HG02943 (cell line): ENCODE measurements at regions not wholly inside any gene's neighbourhood (a gene's known extent, or its start where the extent isn't known, plus 50 kb on each side); places are given as distances from the start of the nearest gene placed in this dataset.

Experiments used
- ATAC-seq: cut with Tn5 transposase; IDR thresholded peaks from one replicate; pipeline ENCODE4 v1.9.1; 2021; ENCODE audit warnings: mild to moderate bottlenecking, low read depth, moderate library complexity; ENCODE audit not compliant: unreplicated experiment

- ATAC-seq, result no peak
Measured at GRCh38 chr2:47239119-47239969, 63.0 kb upstream of the CALM2 start.

GRCh38 chr2:47238638-47239037 is 62.3 kb upstream of the CALM2 start:
- ATAC-seq, result no peak

DNA sequence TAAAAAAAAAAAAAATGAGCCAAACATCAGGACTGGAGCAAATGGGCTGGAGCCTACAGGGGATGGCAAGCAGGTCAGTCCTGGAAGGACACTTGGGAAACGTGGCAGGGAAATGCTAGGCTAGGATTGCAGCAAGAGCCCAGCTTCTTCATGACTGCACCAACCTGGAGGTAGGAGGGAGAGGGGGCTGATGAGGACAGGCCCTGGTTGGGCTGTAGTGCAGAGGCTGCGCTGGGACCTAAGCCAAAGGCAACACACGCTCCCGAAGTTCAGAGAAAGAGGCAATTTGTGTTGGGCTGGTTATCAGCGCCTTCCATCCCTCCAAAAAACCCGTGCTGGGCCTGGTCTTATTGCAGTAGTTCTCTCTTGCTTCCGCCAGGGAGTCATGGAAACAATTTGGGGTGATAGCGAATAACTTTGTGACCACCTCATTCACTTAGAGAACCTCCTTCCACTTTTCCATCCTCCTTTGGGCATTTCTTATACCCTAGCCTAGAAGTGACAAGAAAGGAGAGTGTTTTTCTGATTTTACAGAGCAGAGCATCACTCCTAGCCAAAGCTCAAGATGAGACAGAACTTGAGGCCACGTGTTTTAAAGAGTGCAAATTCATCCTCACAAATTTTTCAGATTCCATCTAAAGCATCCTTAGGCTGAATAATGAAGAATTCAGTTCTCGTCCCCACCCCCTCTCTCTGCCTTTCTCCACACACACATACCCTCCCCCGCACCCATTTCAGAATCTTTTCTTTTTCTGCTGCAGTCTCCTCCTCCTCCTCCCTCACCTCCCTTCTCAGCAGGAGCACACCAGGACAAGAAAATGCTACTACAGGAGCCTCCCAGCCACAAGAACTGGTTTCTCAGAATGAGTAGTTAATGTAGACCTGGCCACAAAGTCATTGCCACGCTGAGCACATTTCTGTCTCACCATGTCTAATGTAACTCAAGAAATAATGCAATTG is 61.3 kb upstream of the CALM2 start:
- no peak for ATAC-seq

GRCh38 chr2:47236503-47237215 is 60.3 kb upstream of the CALM2 start:
- no peak for ATAC-seq

DNA sequence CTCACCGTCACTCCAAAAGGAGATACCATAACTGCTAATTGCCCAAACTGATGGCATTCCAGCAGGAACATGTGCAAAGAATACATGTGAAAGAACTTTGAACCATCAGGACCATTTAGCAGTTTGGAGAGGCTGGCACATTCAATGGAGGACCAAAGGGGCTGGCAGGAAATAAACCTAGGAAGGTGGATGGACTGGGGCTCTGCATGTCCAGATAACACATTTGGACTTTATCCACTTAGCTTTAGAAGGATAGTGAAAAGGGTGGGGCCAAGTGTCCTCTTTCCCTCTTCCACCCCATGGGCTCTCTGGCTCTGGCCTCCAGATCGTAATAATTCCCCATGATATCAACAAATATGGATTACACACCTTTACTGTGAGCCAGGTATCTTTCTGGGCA is 58.8 kb upstream of the CALM2 start:
- no peak for ATAC-seq

DNA sequence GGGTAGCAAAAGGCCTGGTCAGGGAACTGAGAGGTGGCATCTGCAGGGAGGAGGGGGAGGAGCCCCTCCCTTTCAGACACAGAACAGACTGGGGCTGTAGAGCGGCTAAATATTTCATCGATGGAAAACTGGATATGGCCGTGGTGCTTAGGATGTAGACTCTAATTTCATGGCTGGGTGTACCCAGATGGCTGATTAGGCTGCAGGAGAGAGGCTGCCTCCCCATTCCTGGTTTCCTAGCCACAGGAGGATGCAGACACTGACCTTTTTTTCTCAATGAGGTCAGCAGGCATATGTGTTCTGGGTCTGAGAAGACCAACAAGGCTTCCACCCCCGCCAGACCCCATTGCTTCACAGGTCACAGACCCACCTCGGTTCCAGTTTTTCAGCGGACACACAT is 58.1 kb upstream of the CALM2 start:
- no peak for ATAC-seq

DNA sequence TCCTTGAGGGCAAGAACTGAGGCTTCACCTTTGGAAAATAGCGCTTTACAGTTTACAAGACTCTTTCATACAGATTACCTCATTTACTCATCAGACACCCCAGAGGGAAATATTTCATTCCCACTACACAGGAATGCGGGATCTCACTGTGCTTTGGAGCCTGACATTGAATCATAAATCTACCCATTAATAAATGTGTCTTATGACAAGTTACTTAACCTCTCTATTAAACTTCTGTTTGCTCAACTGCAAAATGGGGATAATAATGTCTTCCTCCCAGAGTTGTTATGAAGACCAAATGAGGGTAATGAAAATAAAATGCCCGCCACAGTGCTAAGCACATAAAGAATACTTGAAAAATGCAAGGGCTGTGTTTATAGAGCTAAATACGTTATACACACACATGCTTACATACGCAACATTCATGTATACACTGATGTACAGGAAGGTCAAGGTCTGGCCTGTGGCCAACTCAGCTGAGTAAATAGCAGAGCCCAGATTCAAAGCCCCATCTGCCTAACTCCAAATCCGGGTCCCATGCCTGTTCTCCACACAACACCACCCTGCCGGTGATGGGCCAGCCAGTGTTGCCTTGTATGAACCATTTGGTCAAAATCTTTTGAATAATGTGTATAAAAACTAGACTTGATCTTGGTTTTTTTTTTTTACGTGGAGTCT is 56.6 kb upstream of the CALM2 start:
- no peak for ATAC-seq

DNA sequence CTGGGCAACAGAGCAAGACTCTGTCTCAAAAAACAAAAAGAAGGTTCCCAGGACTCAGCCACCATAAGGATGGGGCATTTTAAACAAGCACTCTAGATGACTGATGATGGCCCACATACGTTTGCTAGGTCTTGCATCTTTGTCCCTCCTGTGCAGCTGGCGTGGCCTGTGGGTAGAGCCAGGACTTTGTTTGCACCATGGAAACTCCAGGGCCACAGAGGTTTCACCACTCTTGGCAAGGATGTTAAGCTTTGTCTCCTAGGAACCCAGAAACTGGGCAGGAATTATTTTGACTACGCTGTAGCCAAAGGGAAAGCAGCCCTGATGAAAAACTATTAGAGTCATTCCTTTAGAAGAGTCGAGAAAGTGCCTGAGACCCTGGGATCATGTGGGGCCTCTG is 54.1 kb upstream of the CALM2 start:
- ATAC-seq, result no peak

DNA sequence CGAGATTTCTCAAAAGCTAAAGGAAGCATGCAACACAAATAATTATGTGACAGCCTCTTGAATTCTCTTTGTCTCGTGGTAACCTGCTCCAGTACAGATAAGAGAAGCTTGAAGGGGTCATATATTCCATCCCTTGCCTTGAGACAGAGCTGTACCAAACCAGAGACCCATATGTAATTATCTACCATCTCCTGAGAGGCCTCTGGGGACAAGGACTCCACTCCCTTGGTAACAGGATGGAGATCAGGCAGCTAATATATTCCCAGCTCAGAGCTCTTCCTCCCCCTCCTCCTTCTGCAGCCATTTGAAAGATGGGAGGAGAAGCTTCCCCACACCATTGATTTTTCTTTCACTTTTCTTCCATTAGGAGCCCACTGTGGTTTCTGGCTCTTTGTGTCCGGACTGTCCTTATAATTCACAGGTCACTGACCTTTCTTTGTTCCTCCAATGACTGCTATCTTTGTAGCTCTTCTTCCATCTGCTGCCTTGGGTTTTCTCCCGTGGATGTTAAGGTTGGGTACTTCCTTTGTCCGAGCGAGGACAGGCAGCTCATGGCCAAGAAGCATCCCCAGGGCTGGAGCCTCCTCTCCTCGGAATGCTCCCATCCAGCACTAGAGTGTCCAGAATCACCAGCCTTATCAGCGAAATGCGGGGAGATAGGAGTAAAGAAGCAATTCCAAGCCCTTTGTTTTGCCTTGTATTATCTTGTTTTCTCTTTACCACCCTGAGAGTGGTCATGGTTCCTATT is 51.4 kb upstream of the CALM2 start:
- ATAC-seq, result no peak

- ATAC-seq, result no peak
Measured at GRCh38 chr2:47226923-47227220, 50.6 kb upstream of the CALM2 start.

DNA sequence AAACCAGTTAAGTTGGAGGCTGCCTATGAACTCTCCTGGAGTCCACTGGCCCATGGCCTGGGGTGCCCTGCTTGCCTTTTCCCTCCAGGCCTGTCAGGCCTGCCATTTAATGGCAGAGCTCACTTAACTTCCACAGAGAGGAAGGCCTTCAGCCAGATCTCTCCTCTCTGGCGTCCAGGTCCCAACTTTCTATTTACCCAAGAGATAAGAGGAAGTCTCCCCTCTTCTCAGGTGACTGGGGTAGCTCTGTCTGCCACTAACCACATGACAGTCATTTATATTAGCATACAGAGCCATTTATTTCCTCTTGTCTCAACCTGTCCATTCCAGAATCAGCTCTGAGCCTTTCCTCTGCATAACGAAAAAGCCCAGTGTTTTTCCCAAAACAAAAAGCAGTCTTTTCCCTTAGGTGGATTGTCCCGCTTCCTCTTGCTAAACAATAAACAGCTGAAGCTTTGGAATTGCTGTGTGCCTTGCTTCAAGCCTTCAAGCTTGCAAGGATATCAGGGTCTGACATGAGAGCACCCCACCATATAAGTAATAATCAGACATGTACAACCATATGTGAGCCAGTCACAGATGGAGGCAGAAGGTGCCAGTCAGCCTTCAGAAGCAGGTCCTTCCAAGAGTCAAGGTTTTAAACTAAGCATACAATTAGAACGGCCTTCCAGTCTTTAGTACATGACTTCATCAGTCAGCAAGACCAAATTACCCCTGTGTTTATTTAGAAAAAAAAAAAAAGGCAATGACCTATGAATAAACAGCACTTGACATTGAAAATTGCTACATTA is 50.0 kb upstream of the CALM2 start:
- no peak for ATAC-seq
